HepG2 (cell line): ENCODE measurements at regions not wholly inside any gene's neighbourhood (a gene's known extent, or its start where the extent isn't known, plus 50 kb on each side); places are given as distances from the start of the nearest gene placed in this dataset.
A peak's percentile ranks its signal among the peaks of the same experiment; 100 is the strongest.

Source experiments
- ATAC-seq: fragments of 200-7000 bp; cut with Tn5 transposase; 3 replicates; pipeline ENCODE4 v1.9.1; 2020; ENCODE audit warnings: mild to moderate bottlenecking, moderate library complexity
- BruUV-seq: library from RNA; stranded (reverse); fragments of 400-500 nt; replicated peaks from 2 replicates; lab custom pipeline; 2021; lab: Mats Ljungman, UMichigan
- CTCF ChIA-PET: fragments of 300-600 bp; formaldehyde crosslinking; extraction: SDS; loops from one replicate; lab custom pipeline; 2021; ENCODE audit warnings: low total read pairs, inconsistent platforms, low intra/inter-chr PET ratio; lab: Yijun Ruan, JAX
- POLR2A ChIA-PET: fragments of 350-600 bp; sonication (Branson Sonifier 250); formaldehyde crosslinking; loops from one replicate; lab custom pipeline; 2020; ENCODE audit warnings: antibody characterized with exemption, inconsistent platforms; lab: Yijun Ruan, JAX
- DNase-seq: peaks from one replicate; pipeline ENCODE4 v3.0.0-alpha.2; 2015; ENCODE audit warnings: low spot score
- FAIRE-seq: peaks from 3 replicates; lab custom pipeline; 2011; peaks lifted over from hg19 to GRCh38; lab: Jason Lieb, UNC
- H2AFZ ChIP-seq: one replicate; pipeline ENCODE4 v1.6.1; 2011; ENCODE audit warnings: low read length, inconsistent platforms
- H3K27ac ChIP-seq: fragments of 300-600 bp; 3 replicates; pipeline ENCODE4 v1.8.0; 2011; ENCODE audit warnings: mixed run types, mild to moderate bottlenecking, mixed read lengths, low read length, inconsistent platforms; ENCODE audit not compliant: insufficient read depth; ENCODE audit errors: extremely low read length
- H3K27me3 ChIP-seq, 2 experiments: fragments of 200-600 bp in 1 of 2; 2 replicates in 1 of 2; 3 replicates in 1 of 2; pipeline versions ENCODE4 v1.6.0 to v1.8.0; 2011; ENCODE audit warnings: low read length in 2 of 2, mild to moderate bottlenecking in 2 of 2, moderate library complexity in 2 of 2, inconsistent platforms in 1 of 2; ENCODE audit not compliant: insufficient read depth in 2 of 2, control insufficient read depth in 1 of 2
- H3K36me3 ChIP-seq, 2 experiments: fragments of 200-600 bp in 1 of 2; replicated peaks in 1 of 2; 2 replicates in 1 of 2; 3 replicates in 1 of 2; pipeline versions ENCODE4 v1.5.1 to v1.8.0; 2011; ENCODE audit warnings: low read length in 2 of 2, inconsistent platforms in 1 of 2; ENCODE audit not compliant: insufficient read depth in 2 of 2, control insufficient read depth in 1 of 2
- H3K4me1 ChIP-seq: 2 replicates; pipeline ENCODE4 v1.5.1; 2012; ENCODE audit warnings: low read length, inconsistent platforms; ENCODE audit not compliant: insufficient read depth
- H3K4me2 ChIP-seq: 2 replicates; pipeline ENCODE4 v1.6.0; 2011; ENCODE audit warnings: low read depth, low read length, inconsistent platforms
- H3K4me3 ChIP-seq, 3 experiments: fragments of 200-600 bp in 1 of 3; sonication (generic), shearing (Covaris generic) in 1 of 3; replicated peaks in 1 of 3; 2 replicates each; pipeline ENCODE4 v1.5.1; 2011 to 2016; ENCODE audit warnings: low read length in 3 of 3, inconsistent platforms in 2 of 3, low read depth in 2 of 3, mild to moderate bottlenecking in 2 of 3, control low read depth in 1 of 3, mixed read lengths in 1 of 3; ENCODE audit not compliant: insufficient read depth in 1 of 3
- H3K79me2 ChIP-seq: one replicate; pipeline ENCODE4 v1.6.1; 2011; ENCODE audit warnings: low read length, inconsistent platforms; ENCODE audit not compliant: insufficient read depth
- H3K9ac ChIP-seq: 2 replicates; pipeline ENCODE4 v1.6.0; 2011; ENCODE audit warnings: mild to moderate bottlenecking, low read depth, low read length, inconsistent platforms; ENCODE audit not compliant: insufficient read depth
- H3K9me3 ChIP-seq: 2 replicates; pipeline ENCODE4 v1.5.1; 2012; ENCODE audit warnings: mild to moderate bottlenecking, low read length
- H4K20me1 ChIP-seq: 2 replicates; pipeline ENCODE4 v1.6.0; 2011; ENCODE audit warnings: inconsistent platforms, mild to moderate bottlenecking, low read length, moderate library complexity; ENCODE audit not compliant: insufficient read depth
- ATF6 ChIP-seq: sonication (generic); formaldehyde crosslinking; conservative IDR thresholded peaks from 2 replicates; pipeline ENCODE4 v1.4.0; 2020; ENCODE audit warnings: missing genetic modification reagents
- LBX2 ChIP-seq: sonication (generic); formaldehyde crosslinking; IDR thresholded peaks from 2 replicates; pipeline ENCODE4 v1.5.0; 2020; ENCODE audit warnings: missing genetic modification reagents, mild to moderate bottlenecking, borderline replicate concordance
- MAZ ChIP-seq, 2 experiments: sonication (generic) in 1 of 2; formaldehyde crosslinking in 1 of 2; IDR thresholded peaks; 2 replicates each; pipeline versions ENCODE4 v1.5.0 to v1.6.1; 2012 to 2020; ENCODE audit warnings: low read depth in 2 of 2, mild to moderate bottlenecking in 2 of 2, borderline replicate concordance in 1 of 2, improper control_type of control experiment in 1 of 2, low read length in 1 of 2, missing genetic modification reagents in 1 of 2, moderate library complexity in 1 of 2
- REST ChIP-seq, 2 experiments: IDR thresholded peaks; 2 replicates each; pipeline ENCODE4 v1.6.1; 2011 to 2012; ENCODE audit warnings: low read length in 2 of 2, borderline replicate concordance in 1 of 2, low read depth in 1 of 2, mild to moderate bottlenecking in 1 of 2, moderate library complexity in 1 of 2
- RFX5 ChIP-seq: IDR thresholded peaks from 2 replicates; pipeline ENCODE4 v1.6.1; 2011; ENCODE audit warnings: low read depth, low read length, improper control_type of control experiment
- ZBTB26 ChIP-seq: IDR thresholded peaks from 2 replicates; pipeline ENCODE4 v1.6.1; 2016; ENCODE audit warnings: missing compliant biosample characterization, missing genetic modification reagents, borderline replicate concordance
- ZBTB8A ChIP-seq: sonication (generic); formaldehyde crosslinking; IDR thresholded peaks from 2 replicates; pipeline ENCODE4 v1.4.0; 2020; ENCODE audit warnings: mild to moderate bottlenecking, low read depth, missing genetic modification reagents, borderline replicate concordance
- ZNF615 ChIP-seq: sonication (generic); formaldehyde crosslinking; IDR thresholded peaks from 2 replicates; pipeline ENCODE4 v1.5.0; 2020; ENCODE audit warnings: mild to moderate bottlenecking, missing genetic modification reagents, borderline replicate concordance
- ZNF691 ChIP-seq: sonication (generic); formaldehyde crosslinking; IDR thresholded peaks from 2 replicates; pipeline ENCODE4 v1.4.0; 2020; ENCODE audit warnings: missing genetic modification reagents, low read depth, mild to moderate bottlenecking, borderline replicate concordance
- WGBS: methylation state at CpG from one replicate; pipeline ENCODE4 v1.1.6; 2017; ENCODE audit warnings: low lambda C conversion rate; 5-methylcytosine and 5-hydroxymethylcytosine counted together
- in situ Hi-C: cut with HindIII; loops from 2 replicates; pipeline ENCODE4 v1.10.0; 2017; ENCODE audit warnings: low pct_unique_long_range_greater_than_20kb; ENCODE audit not compliant: extremely low pct_ligation_motif_present
- intact Hi-C: fragments of 100-400 bp; cut with micrococcal nuclease; formaldehyde crosslinking; loops from one replicate; pipeline ENCODE4 v1.10.0; 2022; ENCODE audit not compliant: unreplicated experiment

- Histone ChIP-seq H3K9me3 (no peaks in the 10 kb centered on the region), H3K27me3 (no peaks in the 10 kb centered on the region), H3K9ac (no peak overlapping the region), H3K36me3 (no peaks in the 10 kb centered on the region), H3K4me3 (no peak overlapping the region), H3K4me2 (no peak overlapping the region), H3K79me2 (no peaks in the 10 kb centered on the region), H3K4me1 (no peaks in the 10 kb centered on the region), H3K27ac (no peak overlapping the region), H4K20me1 (no peaks in the 10 kb centered on the region), H2AFZ (no peak overlapping the region)
- POLR2A ChIA-PET = no interaction called here
- intact Hi-C loops = no loop called here
- 19% methylated on average over 3 of the region's 3 CpGs for WGBS
- ATAC-seq (no peak; the same call in 2 of the 3 replicates), DNase-seq (peak; percentile 8), FAIRE-seq (no peak)
- CTCF ChIA-PET = no interaction called here
- TF ChIP-seq ZNF615 (CRISPR knock-in tag) (no peak), LBX2 (CRISPR knock-in tag) (no peak), ZBTB26 (CRISPR knock-in tag) (no peak), ATF6 (CRISPR knock-in tag) (no peak), ZBTB8A (CRISPR knock-in tag) (no peak), MAZ (IDR thresholded peaks at IDR 0.05; ENCODE audit: borderline replicate concordance, low read depth, low read length) (no peak), MAZ (CRISPR knock-in tag; IDR thresholded peaks at IDR 0.05; ENCODE audit: low read depth) (no peak), REST (IDR thresholded peaks at IDR 0.05; ENCODE audit: borderline replicate concordance in 1 of 2, low read depth in 1 of 2, low read length in 2 of 2) (no peak), RFX5 (no peak), ZNF691 (no peak)
- BruUV-seq = no TSS peak
- in situ Hi-C loops = no loop called here
Observed at GRCh38 chr5:116989995-116990394, 415.4 kb upstream of the SEMA6A start.
